CD14-positive monocyte (primary cell): ENCODE measurements at regions not wholly inside any gene's neighbourhood (a gene's known extent, or its start where the extent isn't known, plus 50 kb on each side); places are given as distances from the start of the nearest gene placed in this dataset.

Source experiments
- DNase-seq, 3 donors: peaks; one replicate each; pipeline ENCODE4 v3.0.0-alpha.2; 2011 to 2022
- H2AFZ ChIP-seq: 2 replicates; pipeline ENCODE4 v1.6.0; 2012; ENCODE audit warnings: mild to moderate bottlenecking, low read depth, low read length, inconsistent platforms; ENCODE audit not compliant: insufficient read depth, poor library complexity, severe bottlenecking
- H3K27ac ChIP-seq, 2 donors: 1 replicate in 1 of 2; 2 replicates in 1 of 2; pipeline ENCODE4 v1.5.1; 2012 to 2013; ENCODE audit warnings: low read length in 2 of 2, control low read depth in 1 of 2, inconsistent platforms in 1 of 2, low read depth in 1 of 2, mild to moderate bottlenecking in 1 of 2
- H3K27me3 ChIP-seq, 2 donors: one replicate each; pipeline versions ENCODE4 v1.6.0 to v1.6.1; 2011 to 2013; ENCODE audit warnings: low read length in 2 of 2; ENCODE audit not compliant: control insufficient read depth in 2 of 2, insufficient read depth in 2 of 2
- H3K36me3 ChIP-seq, 2 donors: replicated peaks in 1 of 2; 1 replicate in 1 of 2; 2 replicates in 1 of 2; pipeline versions ENCODE4 v1.5.1 to v1.6.1; 2012 to 2013; ENCODE audit warnings: low read length in 2 of 2, control low read depth in 1 of 2, inconsistent platforms in 1 of 2, mild to moderate bottlenecking in 1 of 2; ENCODE audit not compliant: insufficient read depth in 2 of 2, control insufficient read depth in 1 of 2
- H3K4me1 ChIP-seq, 2 donors: 1 replicate in 1 of 2; 2 replicates in 1 of 2; pipeline versions ENCODE4 v1.5.1 to v1.6.1; 2012 to 2013; ENCODE audit warnings: low read length in 2 of 2, control low read depth in 1 of 2, inconsistent platforms in 1 of 2, mild to moderate bottlenecking in 1 of 2, moderate library complexity in 1 of 2; ENCODE audit not compliant: insufficient read depth in 2 of 2, control insufficient read depth in 1 of 2
- H3K4me2 ChIP-seq: replicated peaks from 2 replicates; pipeline ENCODE3; 2012; ENCODE audit warnings: low read length, moderate library complexity, mild to moderate bottlenecking; ENCODE audit not compliant: poor library complexity, severe bottlenecking; ENCODE audit errors: extremely low read depth
- H3K4me3 ChIP-seq, 3 experiments: fragments of 200-600 bp in 1 of 3; sonication (generic) in 1 of 3; replicated peaks in 1 of 3; 1 replicate in 2 of 3; 2 replicates in 1 of 3; pipeline ENCODE4 v1.5.1; 2011 to 2013; ENCODE audit warnings: low read length in 3 of 3, mild to moderate bottlenecking in 3 of 3, control low read depth in 2 of 3, low read depth in 2 of 3, inconsistent platforms in 1 of 3, moderate library complexity in 1 of 3
- H3K79me2 ChIP-seq: 2 replicates; pipeline ENCODE4 v1.6.0; 2012; ENCODE audit warnings: mild to moderate bottlenecking, control low read depth, inconsistent platforms, low read length, moderate library complexity; ENCODE audit not compliant: insufficient read depth
- H3K9ac ChIP-seq: 2 replicates; pipeline ENCODE4 v1.6.0; 2017; ENCODE audit warnings: low read length, mild to moderate bottlenecking; ENCODE audit not compliant: insufficient read depth, poor library complexity, severe bottlenecking
- H3K9me3 ChIP-seq, 2 donors: replicated peaks in 1 of 2; 1 replicate in 1 of 2; 2 replicates in 1 of 2; pipeline versions ENCODE4 v1.5.1 to v1.6.1; 2012 to 2013; ENCODE audit warnings: low read length in 2 of 2, control low read depth in 1 of 2; ENCODE audit not compliant: control insufficient read depth in 1 of 2, insufficient read depth in 1 of 2
- H4K20me1 ChIP-seq: 2 replicates; pipeline ENCODE4 v1.6.0; 2012; ENCODE audit warnings: mild to moderate bottlenecking, low read length, control low read depth, moderate library complexity; ENCODE audit not compliant: insufficient read depth
- H3K27ac Mint-ChIP-seq, 7 donors: one replicate each; pipeline ENCODE4 v1.8.0; 2020; ENCODE audit warnings: mild to moderate bottlenecking in 7 of 7, mixed read lengths in 7 of 7, moderate library complexity in 6 of 7, inconsistent platforms in 2 of 7
- H3K27me3 Mint-ChIP-seq, 3 donors: one replicate each; pipeline ENCODE4 v1.8.0; 2021 to 2022; ENCODE audit warnings: low read depth in 3 of 3, mild to moderate bottlenecking in 3 of 3, mixed read lengths in 3 of 3, moderate library complexity in 3 of 3, inconsistent platforms in 1 of 3
- H3K36me3 Mint-ChIP-seq, 2 donors: one replicate each; pipeline ENCODE4 v1.8.0; 2020; ENCODE audit warnings: mixed read lengths in 2 of 2, inconsistent platforms in 1 of 2, mild to moderate bottlenecking in 1 of 2
- H3K4me1 Mint-ChIP-seq: one replicate; pipeline ENCODE4 v1.8.0; 2020; ENCODE audit warnings: mild to moderate bottlenecking, mixed read lengths
- H3K4me3 Mint-ChIP-seq, 2 donors: one replicate each; pipeline ENCODE4 v1.8.0; 2020; ENCODE audit warnings: mild to moderate bottlenecking in 2 of 2, mixed read lengths in 2 of 2, moderate library complexity in 1 of 2
- H3K9me3 Mint-ChIP-seq, 7 donors: one replicate each; pipeline ENCODE4 v1.8.0; 2020 to 2022; ENCODE audit warnings: mixed read lengths in 7 of 7, mild to moderate bottlenecking in 6 of 7, moderate library complexity in 6 of 7, inconsistent platforms in 2 of 7
- WGBS: methylation state at CpG from one replicate; pipeline ENCODE4 v1.1.5; 2013; ENCODE audit warnings: missing lambda C conversion rate; ENCODE audit not compliant: insufficient coverage; 5-methylcytosine and 5-hydroxymethylcytosine counted together
- intact Hi-C, 2 donors: fragments of 100-400 bp; cut with micrococcal nuclease; formaldehyde crosslinking; loops; one replicate each; pipeline versions ENCODE4 v1.15.0 to v1.15.1; 2023
- TF ChIP-seq, protein P1 (sequence below): fragments of 200-600 bp; IDR thresholded peaks from one replicate; pipeline ENCODE4 v1.8.0; 2022; ENCODE audit warnings: antibody characterized with exemption, mild to moderate bottlenecking

DNA sequence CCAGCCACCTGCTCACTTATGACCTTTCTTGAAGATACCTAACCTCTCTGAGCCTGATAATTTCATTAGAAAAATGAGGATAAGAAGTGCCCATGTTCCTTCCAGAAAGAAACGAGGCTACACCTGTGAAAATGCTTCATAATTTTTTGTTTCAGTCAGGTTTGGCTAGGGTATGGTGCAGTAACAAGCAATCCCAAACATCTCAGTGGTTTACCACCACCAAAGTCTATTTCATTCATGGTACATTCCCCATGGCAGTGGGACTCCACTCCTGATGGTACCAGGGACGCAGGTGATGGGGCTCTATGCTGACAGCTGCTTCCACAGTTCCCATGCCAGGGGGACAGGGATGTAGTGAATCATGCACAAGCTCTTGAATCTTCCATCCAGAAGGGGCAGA is 147.6 kb upstream of the CES5A start:
- peaks cover 0 to 2% (median 0%) of the 10 kb centered on the region in 7 donors for H3K9me3 Mint-ChIP-seq
- Histone ChIP-seq H4K20me1 (no peaks in the 10 kb centered on the region), H3K79me2 (no peaks in the 10 kb centered on the region), H3K36me3 (no peaks in the 10 kb centered on the region), H3K4me1 (no peaks in the 10 kb centered on the region), H3K9me3 (no peaks in the 10 kb centered on the region), H2AFZ (no peak overlapping the region), H3K9ac (no peak overlapping the region), H3K4me2 (no peak overlapping the region), H3K4me3 (no peak overlapping the region), H3K27me3 (peaks cover 0 to 6% of the 10 kb centered on the region in 2 donors), H3K27ac (no peak overlapping the region)
- peaks cover 2 to 5% (median 3%) of the 10 kb centered on the region in 3 donors for H3K27me3 Mint-ChIP-seq
- DNase-seq = no peak
- H3K27ac Mint-ChIP-seq = no peak overlapping the region
- H3K4me3 Mint-ChIP-seq = no peak overlapping the region
- no peaks in the 10 kb centered on the region for H3K36me3 Mint-ChIP-seq
- no CpG with 5 or more reads among the region's 2 CpGs for WGBS
- no peaks in the 10 kb centered on the region for H3K4me1 Mint-ChIP-seq
- intact Hi-C loops = no loop called here
- TF ChIP-seq, protein P1, sequence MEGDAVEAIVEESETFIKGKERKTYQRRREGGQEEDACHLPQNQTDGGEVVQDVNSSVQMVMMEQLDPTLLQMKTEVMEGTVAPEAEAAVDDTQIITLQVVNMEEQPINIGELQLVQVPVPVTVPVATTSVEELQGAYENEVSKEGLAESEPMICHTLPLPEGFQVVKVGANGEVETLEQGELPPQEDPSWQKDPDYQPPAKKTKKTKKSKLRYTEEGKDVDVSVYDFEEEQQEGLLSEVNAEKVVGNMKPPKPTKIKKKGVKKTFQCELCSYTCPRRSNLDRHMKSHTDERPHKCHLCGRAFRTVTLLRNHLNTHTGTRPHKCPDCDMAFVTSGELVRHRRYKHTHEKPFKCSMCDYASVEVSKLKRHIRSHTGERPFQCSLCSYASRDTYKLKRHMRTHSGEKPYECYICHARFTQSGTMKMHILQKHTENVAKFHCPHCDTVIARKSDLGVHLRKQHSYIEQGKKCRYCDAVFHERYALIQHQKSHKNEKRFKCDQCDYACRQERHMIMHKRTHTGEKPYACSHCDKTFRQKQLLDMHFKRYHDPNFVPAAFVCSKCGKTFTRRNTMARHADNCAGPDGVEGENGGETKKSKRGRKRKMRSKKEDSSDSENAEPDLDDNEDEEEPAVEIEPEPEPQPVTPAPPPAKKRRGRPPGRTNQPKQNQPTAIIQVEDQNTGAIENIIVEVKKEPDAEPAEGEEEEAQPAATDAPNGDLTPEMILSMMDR = no peak

DNA sequence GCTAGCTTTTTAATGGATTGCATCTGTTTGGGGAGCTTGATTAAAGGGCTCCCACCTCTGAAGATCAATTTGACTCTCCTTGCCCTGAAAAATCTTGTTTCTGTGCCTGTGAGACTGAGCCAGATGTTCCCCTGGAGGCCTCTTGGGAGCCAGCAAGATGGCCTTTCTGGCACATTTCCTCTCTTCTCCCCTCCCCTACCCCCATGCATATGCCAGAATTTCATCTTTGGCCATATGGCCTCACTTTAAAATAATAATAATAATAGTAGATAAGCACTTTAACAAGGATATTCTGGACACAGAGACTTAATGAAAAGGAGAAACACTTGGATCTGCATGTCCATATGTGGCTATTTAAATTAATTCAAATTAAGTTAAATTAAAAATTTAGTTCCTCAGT is 144.1 kb upstream of the CES5A start:
- no peaks in the 10 kb centered on the region for H3K36me3 Mint-ChIP-seq

More for the DNA sequence above, 144.1 kb upstream of the CES5A start:
- Histone ChIP-seq H3K27ac (no peak overlapping the region), H2AFZ (no peak overlapping the region), H3K79me2 (no peaks in the 10 kb centered on the region), H3K36me3 (no peaks in the 10 kb centered on the region), H3K4me2 (no peak overlapping the region), H3K9ac (no peak overlapping the region), H3K4me1 (no peaks in the 10 kb centered on the region), H3K4me3 (no peak overlapping the region), H3K27me3 (no peaks in the 10 kb centered on the region), H4K20me1 (no peaks in the 10 kb centered on the region), H3K9me3 (no peaks in the 10 kb centered on the region)
- Mint-ChIP-seq H3K9me3 (peaks cover 0 to 2% (median 0%) of the 10 kb centered on the region in 7 donors), H3K4me3 (no peak overlapping the region), H3K27ac (no peak overlapping the region), H3K27me3 (peaks cover 2 to 8% (median 2%) of the 10 kb centered on the region in 3 donors), H3K4me1 (no peaks in the 10 kb centered on the region)
- TF ChIP-seq, protein P1 = no peak
- intact Hi-C loops = no loop called here
- no peak for DNase-seq
